ENCODE measurements at regions not wholly inside any gene's neighbourhood (a gene's known extent, or its start where the extent isn't known, plus 50 kb on each side); places are given as distances from the start of the nearest gene placed in this dataset.
"Not testable (repeated sequence)": the region's sequence is repeated elsewhere in the genome, so short reads cannot be mapped to it uniquely, and the experiment has no call there.

DNA sequence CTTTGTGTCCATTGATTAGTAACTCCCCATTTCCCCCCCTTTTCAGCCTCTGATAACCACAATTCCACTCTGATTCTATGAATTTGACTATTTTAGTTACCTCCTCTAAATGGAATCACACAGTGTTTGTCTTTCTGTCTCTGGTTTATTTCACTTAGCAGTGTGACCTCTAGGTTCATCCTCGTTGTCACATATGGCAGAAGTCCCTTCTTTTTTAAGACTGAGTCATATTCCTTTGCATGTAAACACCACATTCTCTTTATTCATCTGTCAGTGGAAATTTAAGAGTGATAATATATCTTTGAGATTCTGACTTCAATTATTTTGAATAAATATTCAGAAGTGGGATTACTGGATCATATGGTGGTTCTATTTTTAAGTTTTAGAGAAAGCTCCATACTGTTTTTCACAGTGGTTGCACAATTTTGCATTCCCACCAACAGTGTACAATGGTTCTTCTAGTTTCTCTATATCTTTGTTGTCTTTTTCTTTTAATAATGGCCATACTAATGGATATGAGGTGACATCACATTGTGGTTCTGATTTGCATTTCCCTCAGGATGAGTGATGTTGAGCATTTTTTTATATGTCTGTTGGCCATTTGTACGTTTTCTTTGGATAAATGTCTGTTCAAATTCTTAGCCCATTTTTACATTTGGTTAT is 126.1 kb upstream of the GRB10 start:
- no peak overlapping the region for H3K9ac ChIP-seq (ENCODE audit: insufficient read depth in 1 of 2, low read length in 2 of 2)
- H3K27me3 ChIP-seq (ENCODE audit: control insufficient read depth in 3 of 3, insufficient read depth in 3 of 3, low read length in 2 of 3): no peaks in the 10 kb centered on the region
- no peaks in the 10 kb centered on the region for H3K36me3 ChIP-seq (ENCODE audit: control insufficient read depth in 4 of 4, insufficient read depth in 4 of 4, low read length in 4 of 4)
- no peak overlapping the region for H3K4me3 ChIP-seq
- H3K27ac ChIP-seq (ENCODE audit: low read depth in 1 of 2, low read length in 1 of 2): no peak overlapping the region
- DNase-seq (no peak), ATAC-seq (ENCODE audit: insufficient read depth, low FRiP score) (no peak)
- WGBS, 2 donors: 62 to 76% methylated on average over 2 of the region's 2 CpGs
- H3K4me1 ChIP-seq (ENCODE audit: control insufficient read depth in 5 of 5, insufficient read depth in 5 of 5, low read length in 5 of 5): no peaks in the 10 kb centered on the region
- peaks cover 0 to 3% (median 1%) of the 10 kb centered on the region in 4 donors for H3K9me3 ChIP-seq (ENCODE audit: control insufficient read depth in 4 of 4, insufficient read depth in 3 of 4, low read length in 3 of 4)
- TF ChIP-seq, protein P1, sequence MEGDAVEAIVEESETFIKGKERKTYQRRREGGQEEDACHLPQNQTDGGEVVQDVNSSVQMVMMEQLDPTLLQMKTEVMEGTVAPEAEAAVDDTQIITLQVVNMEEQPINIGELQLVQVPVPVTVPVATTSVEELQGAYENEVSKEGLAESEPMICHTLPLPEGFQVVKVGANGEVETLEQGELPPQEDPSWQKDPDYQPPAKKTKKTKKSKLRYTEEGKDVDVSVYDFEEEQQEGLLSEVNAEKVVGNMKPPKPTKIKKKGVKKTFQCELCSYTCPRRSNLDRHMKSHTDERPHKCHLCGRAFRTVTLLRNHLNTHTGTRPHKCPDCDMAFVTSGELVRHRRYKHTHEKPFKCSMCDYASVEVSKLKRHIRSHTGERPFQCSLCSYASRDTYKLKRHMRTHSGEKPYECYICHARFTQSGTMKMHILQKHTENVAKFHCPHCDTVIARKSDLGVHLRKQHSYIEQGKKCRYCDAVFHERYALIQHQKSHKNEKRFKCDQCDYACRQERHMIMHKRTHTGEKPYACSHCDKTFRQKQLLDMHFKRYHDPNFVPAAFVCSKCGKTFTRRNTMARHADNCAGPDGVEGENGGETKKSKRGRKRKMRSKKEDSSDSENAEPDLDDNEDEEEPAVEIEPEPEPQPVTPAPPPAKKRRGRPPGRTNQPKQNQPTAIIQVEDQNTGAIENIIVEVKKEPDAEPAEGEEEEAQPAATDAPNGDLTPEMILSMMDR (IDR thresholded peaks at IDR 0.05; ENCODE audit: control extremely low read depth, extremely low read depth): no peak

DNA sequence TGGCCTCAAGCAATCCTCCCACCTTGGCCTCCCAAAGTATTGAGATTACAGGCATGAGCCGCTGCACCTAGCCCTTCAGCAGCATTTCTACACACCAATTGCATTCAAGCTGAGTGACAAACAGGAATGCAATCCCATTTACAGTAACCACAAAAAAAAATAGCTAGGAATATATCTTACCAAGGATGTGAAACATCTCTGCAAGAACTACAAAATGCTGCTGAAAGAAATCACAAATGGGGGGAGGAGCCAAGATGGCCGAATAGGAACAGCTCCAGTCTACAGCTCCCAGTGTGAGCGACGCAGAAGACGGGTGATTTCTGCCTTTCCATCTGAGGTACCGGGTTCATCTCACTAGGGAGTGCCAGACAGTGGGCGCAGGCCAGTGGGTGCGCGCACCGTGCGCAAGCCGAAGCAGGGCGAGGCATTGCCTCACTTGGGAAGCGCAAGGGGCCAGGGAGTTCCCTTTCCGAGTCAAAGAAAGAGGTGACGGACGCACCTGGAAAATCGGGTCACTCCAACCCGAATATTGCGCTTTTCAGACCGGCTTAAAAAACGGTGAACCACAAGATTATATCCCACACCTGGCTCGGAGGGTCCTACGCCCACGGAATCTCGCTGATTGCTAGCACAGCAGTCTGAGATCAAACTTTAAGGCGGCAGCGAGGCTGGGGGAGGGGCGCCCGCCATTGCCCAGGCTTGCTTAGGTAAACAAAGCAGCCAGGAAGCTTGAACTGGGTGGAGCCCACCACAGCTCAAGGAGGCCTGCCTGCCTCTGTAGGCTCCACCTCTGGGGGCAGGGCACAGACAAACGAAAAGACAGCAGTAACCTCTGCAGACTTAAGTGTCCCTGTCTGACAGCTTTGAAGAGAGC is 116.1 kb upstream of the GRB10 start:
- H3K27ac ChIP-seq (ENCODE audit: low read depth in 1 of 2, low read length in 1 of 2); H3K9me3 ChIP-seq (ENCODE audit: control insufficient read depth in 4 of 4, insufficient read depth in 3 of 4, low read length in 3 of 4); H3K4me3 ChIP-seq; H3K27me3 ChIP-seq (ENCODE audit: control insufficient read depth in 3 of 3, insufficient read depth in 3 of 3, low read length in 2 of 3); ATAC-seq (ENCODE audit: insufficient read depth, low FRiP score); H3K36me3 ChIP-seq (ENCODE audit: control insufficient read depth in 4 of 4, insufficient read depth in 4 of 4, low read length in 4 of 4); DNase-seq; H3K4me1 ChIP-seq (ENCODE audit: control insufficient read depth in 5 of 5, insufficient read depth in 5 of 5, low read length in 5 of 5); H3K9ac ChIP-seq (ENCODE audit: insufficient read depth in 1 of 2, low read length in 2 of 2): not testable (repeated sequence)
- 86 to 90% methylated on average over 30 of the region's 31 CpGs for WGBS, 2 donors

DNA sequence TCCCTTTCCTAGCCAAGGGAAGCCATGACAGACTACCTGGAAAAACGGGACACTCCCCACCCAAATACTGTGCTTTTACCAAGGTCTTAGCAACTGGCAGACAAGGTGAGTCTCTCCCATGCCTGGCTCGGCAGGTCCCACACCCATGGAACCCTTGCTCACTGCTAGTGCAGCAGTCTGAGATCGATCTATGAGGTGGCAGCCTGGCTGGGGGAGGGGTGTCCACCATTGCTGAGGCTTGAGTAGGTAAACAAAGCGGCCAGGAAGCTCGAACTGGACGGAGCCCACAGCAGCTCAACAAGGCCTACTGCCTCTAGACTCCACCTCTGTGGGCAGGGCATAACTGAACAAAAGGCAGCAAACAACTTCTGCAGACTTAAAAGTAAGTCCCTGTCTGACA is 104.4 kb upstream of the GRB10 start:
- not testable (repeated sequence) for H3K27me3 ChIP-seq (ENCODE audit: control insufficient read depth in 3 of 3, insufficient read depth in 3 of 3, low read length in 2 of 3); H3K36me3 ChIP-seq (ENCODE audit: control insufficient read depth in 4 of 4, insufficient read depth in 4 of 4, low read length in 4 of 4); H3K4me3 ChIP-seq; H3K9me3 ChIP-seq (ENCODE audit: control insufficient read depth in 4 of 4, insufficient read depth in 3 of 4, low read length in 3 of 4); DNase-seq; H3K9ac ChIP-seq (ENCODE audit: insufficient read depth in 1 of 2, low read length in 2 of 2); H3K4me1 ChIP-seq (ENCODE audit: control insufficient read depth in 5 of 5, insufficient read depth in 5 of 5, low read length in 5 of 5); ATAC-seq (ENCODE audit: insufficient read depth, low FRiP score); H3K27ac ChIP-seq (ENCODE audit: low read depth in 1 of 2, low read length in 1 of 2)
- WGBS, 2 donors: 62 to 71% methylated on average over 6 of the region's 6 CpGs

DNA sequence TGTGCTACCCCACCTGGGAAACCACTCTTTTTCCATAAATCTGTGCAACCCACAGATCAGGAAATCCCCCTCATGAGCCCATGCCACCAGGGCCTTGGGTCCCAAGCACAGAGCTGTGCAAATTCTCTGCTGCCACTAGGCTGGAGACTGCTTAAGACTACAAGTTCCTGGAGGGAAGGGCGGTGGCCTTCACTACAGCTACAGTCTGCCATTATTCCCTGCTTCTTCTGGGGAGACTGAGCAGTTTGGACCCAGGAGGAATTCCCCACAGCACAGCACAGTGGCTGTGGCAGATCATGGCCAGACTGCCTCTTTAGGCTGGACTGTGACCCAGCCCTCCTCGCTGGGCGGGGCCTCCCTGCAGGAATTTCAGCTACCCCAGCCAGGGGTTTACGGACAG is 89.7 kb upstream of the GRB10 start:
- WGBS, 2 donors: 89 to 94% methylated on average over 4 of the region's 4 CpGs

More for the DNA sequence above, 89.7 kb upstream of the GRB10 start:
- H3K27me3 ChIP-seq (ENCODE audit: control insufficient read depth in 3 of 3, insufficient read depth in 3 of 3, low read length in 2 of 3): no peaks in the 10 kb centered on the region
- no peaks in the 10 kb centered on the region for H3K36me3 ChIP-seq (ENCODE audit: control insufficient read depth in 4 of 4, insufficient read depth in 4 of 4, low read length in 4 of 4)
- ATAC-seq (ENCODE audit: insufficient read depth, low FRiP score) (no peak), DNase-seq (no peak)
- no peaks in the 10 kb centered on the region for H3K9me3 ChIP-seq (ENCODE audit: control insufficient read depth in 4 of 4, insufficient read depth in 3 of 4, low read length in 3 of 4)
- peaks cover 0 to 3% (median 0%) of the 10 kb centered on the region in 5 donors for H3K4me1 ChIP-seq (ENCODE audit: control insufficient read depth in 5 of 5, insufficient read depth in 5 of 5, low read length in 5 of 5)
- H3K4me3 ChIP-seq: no peak overlapping the region
- TF ChIP-seq, protein P1 (IDR thresholded peaks at IDR 0.05; ENCODE audit: control extremely low read depth, extremely low read depth): no peak
- no peak overlapping the region for H3K27ac ChIP-seq (ENCODE audit: low read depth in 1 of 2, low read length in 1 of 2)
- no peak overlapping the region for H3K9ac ChIP-seq (ENCODE audit: insufficient read depth in 1 of 2, low read length in 2 of 2)
